ENCODE measurements at regions not wholly inside any gene's neighbourhood (a gene's known extent, or its start where the extent isn't known, plus 50 kb on each side); places are given as distances from the start of the nearest gene placed in this dataset.

DNA sequence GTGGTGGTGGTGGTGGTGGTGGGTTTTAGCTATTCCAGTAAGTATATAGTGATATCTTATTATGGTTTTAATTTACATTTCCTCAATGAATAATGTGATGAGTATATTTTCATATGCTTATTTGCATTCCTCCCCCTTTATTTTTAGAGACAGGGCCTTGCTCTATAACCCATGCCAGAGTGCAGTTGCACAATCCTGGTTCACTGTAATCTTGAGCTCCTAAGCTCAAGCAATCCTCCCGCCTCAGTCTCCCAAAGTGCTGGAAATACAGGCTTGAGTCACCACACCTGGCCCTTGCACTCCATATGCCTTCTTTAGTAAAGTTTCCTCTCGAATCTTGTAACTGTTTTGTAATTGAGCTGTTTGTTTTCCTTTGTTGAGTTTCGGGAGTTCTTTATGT is 577.7 kb upstream of the AUTS2 start:
- TF ChIP-seq TAF1 (IDR thresholded peaks at IDR 0.05; ENCODE audit: borderline replicate concordance, insufficient read depth, low read length), result no peak
- no peak for TF ChIP-seq POLR2AphosphoS5 (IDR thresholded peaks at IDR 0.05; ENCODE audit: low read depth, low read length)

Measured in PFSK-1 (cell line).